CD1c-positive myeloid dendritic cell (primary cell): ENCODE measurements at regions not wholly inside any gene's neighbourhood (a gene's known extent, or its start where the extent isn't known, plus 50 kb on each side); places are given as distances from the start of the nearest gene placed in this dataset.
"Not testable (repeated sequence)": the region's sequence is repeated elsewhere in the genome, so short reads cannot be mapped to it uniquely, and the experiment has no call there.

ENCODE experiments used
- DNase-seq: peaks from one replicate; pipeline ENCODE4 v3.0.0-alpha.2; 2016; ENCODE audit errors: extremely low spot score

DNA sequence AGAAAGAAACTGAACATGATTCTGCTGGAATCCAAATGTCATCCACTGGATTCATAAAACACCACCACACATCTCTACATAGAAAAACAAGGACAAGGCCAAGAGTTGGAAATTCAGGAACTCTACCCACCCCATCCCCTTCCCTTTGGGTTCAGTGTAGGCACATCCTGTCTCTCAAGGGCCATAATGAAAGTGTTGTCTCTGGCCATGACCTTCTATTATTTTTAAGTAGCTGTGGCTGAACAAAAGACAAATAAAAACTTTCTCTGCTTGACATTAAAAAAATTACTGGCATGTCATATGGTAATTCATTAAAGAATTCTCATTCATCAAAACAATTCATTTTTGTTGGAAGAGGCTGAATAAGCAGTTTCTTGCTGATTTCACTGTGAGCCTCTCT, 54.9 kb upstream of the ZBTB18 start:
- DNase-seq: no peak

- no peak for DNase-seq
Measured at GRCh38 chr1:243991650-243992049, 59.4 kb upstream of the ZBTB18 start.

GRCh38 chr1:243984788-243985187, 66.3 kb upstream of the ZBTB18 start:
- no peak for DNase-seq

DNA sequence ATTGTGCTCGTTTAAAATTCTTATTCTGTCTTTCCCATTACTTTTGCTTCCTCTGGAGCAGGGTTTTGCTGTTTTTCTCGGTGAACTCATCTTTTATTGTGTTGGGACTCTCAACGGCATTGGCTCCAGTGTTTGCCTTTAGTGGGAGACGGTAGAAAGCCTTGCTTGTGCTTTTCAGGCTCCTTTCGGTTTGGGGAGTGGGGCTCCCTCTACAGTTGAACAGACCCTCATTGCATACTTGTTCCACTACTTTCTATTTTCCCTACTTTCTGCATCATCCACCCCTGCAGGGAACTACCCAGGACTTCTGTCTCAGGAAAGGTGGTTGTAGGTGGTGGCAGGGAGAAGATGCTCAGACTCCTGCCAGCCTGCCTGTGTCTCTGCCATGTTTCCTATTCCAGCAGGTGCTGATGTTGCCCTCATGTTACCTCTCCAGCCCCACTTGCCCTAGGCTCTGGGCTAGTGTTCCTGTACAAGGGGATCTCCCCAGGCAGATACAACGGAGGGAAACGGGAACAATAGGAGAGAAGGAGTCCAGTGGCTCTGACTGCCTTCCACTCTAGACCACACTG, 68.5 kb upstream of the ZBTB18 start:
- no peak for DNase-seq

GRCh38 chr1:243980471-243980870, 70.6 kb upstream of the ZBTB18 start:
- DNase-seq: no peak

DNA sequence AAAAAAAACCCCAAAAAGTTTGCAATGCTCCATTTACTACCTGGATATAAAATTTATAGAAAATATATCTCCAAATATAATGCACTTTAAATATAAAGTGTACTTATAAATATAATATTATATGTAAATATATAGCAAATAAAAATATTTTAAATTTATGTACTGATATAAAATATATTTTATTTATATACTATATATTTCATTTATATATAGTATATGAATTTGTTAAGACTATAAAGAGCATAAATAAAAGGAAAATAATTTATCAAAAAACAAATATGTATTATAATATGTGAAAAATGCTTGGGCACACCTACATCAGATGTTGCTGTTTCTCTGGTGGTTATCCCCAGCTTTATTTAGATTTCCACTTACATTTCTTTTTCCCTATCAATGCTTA, 71.0 kb upstream of the ZBTB18 start:
- no peak for DNase-seq

DNA sequence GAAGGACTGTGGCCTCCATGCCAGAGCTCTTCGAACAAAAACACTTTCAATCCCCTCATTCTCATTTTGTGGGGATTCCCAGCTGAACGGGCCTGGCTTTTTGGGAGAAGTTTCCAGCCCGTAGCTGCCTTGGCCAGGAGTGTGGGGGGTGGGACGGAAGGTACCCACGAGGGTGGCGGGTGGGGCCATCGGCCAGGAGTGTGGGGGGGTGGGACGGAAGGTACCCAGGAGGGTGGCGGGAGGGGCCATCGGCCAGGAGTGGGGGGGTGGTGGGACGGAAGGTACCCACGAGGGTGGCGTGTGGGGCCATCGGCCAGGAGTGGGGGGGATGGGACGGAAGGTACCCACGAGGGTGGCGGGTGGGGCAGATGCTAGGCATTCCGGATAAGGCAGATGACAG, 71.7 kb upstream of the ZBTB18 start:
- no peak for DNase-seq

- DNase-seq: no peak
Measured at GRCh38 chr1:243977094-243977493, 74.0 kb upstream of the ZBTB18 start.

DNA sequence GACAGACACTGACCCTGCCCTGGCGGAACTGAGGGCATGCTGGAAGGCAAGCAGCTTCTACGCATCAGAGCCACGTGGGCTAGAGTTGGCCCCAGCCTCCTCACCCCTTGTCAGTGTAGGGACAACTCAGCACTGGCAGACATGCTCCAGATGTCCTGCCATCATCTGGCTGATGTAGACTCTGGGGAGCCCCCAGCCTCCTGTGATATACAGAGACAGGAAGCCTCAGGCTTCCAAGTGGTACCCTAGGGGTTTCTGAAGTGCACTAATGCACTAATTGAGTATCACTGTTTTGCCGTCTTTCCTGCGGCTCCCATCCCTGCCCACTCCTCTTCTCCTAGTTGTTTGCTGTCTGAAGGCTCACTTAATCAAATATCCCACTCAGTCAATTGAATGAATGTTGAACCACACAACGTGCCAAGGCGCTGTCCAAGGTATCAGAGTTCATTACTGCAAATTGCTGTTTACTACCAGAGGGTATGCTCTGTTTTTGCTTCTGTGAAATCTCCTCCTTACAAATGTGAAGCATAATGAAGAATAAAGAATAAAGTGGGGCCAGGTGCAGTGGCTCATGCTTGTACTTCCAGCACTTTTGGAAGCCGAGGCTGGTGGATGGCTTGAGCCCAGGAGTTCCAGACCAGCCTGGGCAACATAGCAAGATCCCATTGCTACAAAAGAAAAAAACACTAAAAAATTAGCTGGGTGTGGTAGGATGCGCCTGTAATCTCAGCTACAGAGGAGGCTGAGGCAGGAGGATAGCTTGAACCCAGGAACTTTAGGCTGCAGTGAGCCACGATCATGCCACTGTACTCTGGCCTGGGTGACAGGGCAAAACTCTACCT, 76.4 kb upstream of the ZBTB18 start:
- DNase-seq: no peak

GRCh38 chr1:243973169-243973568, 77.9 kb upstream of the ZBTB18 start:
- no peak for DNase-seq

- DNase-seq: no peak
Measured at GRCh38 chr1:243970077-243970476, 81.0 kb upstream of the ZBTB18 start.

- DNase-seq: no peak
Measured at GRCh38 chr1:243968413-243968812, 82.7 kb upstream of the ZBTB18 start.

DNA sequence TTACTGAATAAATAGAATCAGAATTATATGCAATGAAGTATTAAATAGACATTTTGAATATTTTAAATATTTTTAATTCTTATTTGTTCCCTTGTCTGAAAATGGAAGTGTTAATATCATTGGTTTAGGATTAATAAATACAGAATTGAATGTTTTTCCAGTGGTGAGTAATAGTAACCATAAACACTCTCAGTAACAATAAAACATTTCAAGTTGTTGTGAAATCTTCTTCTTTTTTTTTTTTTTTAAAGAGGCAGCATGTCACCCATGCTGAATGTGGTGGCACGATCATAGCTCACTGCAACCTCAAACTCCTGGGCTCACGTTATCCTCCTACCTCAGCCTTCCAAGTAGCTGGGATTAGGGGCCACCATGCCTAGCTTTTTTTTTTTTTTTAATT, 86.2 kb upstream of the ZBTB18 start:
- no peak for DNase-seq

DNA sequence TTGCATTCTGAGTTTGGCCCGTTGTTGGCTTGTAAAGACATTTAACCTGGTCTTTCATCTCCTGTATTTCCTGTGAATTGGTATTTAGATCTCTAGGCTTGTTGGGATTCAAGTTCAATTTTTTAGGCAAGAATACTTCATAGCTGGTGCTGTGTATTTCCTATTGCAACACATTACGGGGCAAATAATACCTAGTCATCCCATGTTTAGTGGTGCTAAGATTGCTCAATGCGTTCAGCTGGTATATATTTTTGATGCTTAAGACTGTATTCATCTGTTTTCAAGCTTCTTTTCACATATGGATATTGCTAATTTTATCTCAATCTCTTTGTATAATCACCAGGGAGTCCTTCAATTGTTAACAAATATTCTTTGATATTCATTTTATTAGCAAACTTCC, 87.5 kb upstream of the ZBTB18 start:
- DNase-seq: no peak

- DNase-seq: no peak
Measured at GRCh38 chr1:243962541-243962940, 88.5 kb upstream of the ZBTB18 start.

DNA sequence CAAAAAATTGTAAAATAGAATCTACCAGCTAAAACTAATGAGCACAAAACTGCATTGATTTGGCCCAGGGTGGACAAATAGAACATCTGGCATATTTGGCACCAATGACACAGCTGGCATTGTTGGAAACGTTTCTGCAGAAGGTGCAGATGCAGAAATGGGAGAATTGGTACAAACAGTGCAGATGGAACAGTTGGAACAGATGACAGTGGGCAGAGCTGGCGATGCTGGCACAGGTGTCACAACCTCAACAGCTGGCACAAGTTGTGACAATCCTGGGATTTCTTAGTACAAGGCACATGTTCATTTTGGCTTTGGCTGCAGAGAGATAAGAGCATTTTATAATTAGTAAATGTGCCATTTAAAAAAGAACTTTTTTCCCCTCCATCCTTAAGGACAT, 91.1 kb upstream of the ZBTB18 start:
- no peak for DNase-seq

DNA sequence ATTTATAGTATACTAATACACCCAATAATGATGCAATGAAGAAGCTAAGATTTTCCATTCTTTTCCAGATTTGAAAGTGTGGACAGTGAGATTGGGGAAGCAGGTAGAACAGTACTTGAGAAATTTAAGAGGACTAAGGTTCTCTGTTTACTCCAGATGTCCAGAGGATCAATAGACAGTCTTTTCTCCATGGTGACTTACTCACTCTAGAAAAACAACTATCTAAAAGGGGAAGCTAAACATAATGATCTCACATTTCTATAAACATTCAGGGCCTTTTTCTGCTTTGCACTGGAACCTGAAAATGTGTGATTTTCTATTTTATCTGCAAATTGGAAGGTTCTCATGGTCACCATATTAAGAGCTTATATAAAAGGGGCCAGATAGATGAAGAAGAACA, 93.9 kb upstream of the ZBTB18 start:
- no peak for DNase-seq

- no peak for DNase-seq
Measured at GRCh38 chr1:243956450-243956849, 94.6 kb upstream of the ZBTB18 start.

DNA sequence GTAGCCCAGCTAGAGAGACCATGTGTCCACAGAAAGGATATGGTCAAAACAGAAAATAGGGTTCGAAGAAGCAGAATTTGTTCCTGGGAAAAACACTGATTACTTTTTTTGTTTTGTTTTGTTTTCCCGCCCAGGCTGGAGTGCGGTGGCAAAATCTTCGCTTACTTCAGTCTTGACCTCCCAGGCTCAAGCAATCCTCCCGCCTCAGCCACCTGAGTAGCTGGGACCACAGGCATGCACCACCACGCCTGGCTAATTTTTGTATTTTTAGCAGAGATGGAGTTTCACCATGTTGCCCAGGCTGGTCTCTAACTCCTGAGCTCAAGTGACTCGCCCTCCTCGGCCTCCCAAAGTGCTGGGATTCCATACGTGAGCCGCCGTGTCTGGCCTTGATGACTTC, 99.9 kb upstream of the ZBTB18 start:
- not testable (repeated sequence) for DNase-seq

- no peak for DNase-seq
Measured at GRCh38 chr1:243950166-243950565, 100.1 kb upstream of the AKT3 start.

- DNase-seq: peak; percentile 24
Measured at GRCh38 chr1:243946946-243947345, 96.9 kb upstream of the AKT3 start.

DNA sequence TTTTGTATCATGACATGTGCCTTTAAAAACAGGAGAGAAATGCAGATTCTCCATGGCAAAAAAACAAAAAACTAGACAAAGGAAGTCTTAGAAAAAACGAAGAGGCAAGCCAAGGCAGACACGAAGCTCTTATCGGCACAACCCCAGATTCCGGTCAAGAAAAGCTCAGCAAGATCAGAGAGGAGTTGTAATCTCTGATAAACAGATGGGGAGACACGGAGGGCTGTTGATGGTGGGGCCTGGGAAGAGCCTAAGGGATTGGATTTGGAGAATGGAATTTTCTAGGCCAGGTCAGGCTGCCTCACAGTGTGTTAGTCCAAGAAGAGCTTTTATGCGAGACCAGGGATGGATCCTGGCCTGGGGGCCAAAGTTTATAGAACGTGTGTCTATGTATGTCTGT, 96.2 kb upstream of the AKT3 start:
- no peak for DNase-seq

DNA sequence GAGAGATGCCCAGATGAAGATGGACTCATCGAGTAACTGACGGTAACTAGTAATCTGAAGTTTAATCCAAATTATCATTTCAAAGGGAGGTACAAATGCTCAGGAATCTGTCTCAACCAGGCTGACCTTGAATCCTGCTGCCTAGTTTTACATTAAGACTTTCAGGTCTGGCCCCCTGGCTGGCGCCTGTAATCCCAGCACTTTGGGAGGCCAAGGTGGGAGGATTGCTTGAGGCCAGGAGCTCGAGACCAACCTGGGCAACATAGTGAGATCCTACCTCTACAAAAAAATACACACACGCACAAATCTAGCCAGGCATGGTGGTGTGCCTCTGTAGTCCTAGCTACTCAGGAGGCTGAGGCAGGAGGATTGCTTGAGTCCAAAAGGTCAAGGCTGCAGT, 95.7 kb upstream of the AKT3 start:
- DNase-seq: no peak
